Loucy (cell line): ENCODE measurements at regions not wholly inside any gene's neighbourhood (a gene's known extent, or its start where the extent isn't known, plus 50 kb on each side); places are given as distances from the start of the nearest gene placed in this dataset.

Experiments used
- H2AFZ ChIP-seq: fragments of 200-600 bp; sonication (generic); 2 replicates; pipeline ENCODE4 v1.6.0; 2016; ENCODE audit warnings: antibody characterized with exemption, mild to moderate bottlenecking, low read length, moderate library complexity
- H3F3A ChIP-seq: fragments of 200-600 bp; 2 replicates; pipeline ENCODE4 v1.6.0; 2016; ENCODE audit warnings: antibody characterized with exemption, low read depth, mild to moderate bottlenecking
- H3K27me3 ChIP-seq: fragments of 200-600 bp; sonication (generic); 2 replicates; pipeline ENCODE4 v1.6.1; 2014; ENCODE audit warnings: low read length, mild to moderate bottlenecking; ENCODE audit not compliant: insufficient read depth, poor library complexity, severe bottlenecking
- H3K36me3 ChIP-seq: fragments of 200-600 bp; sonication (generic); 2 replicates; pipeline ENCODE4 v1.6.1; 2016; ENCODE audit warnings: low read length; ENCODE audit not compliant: insufficient read depth
- H3K4me1 ChIP-seq: fragments of 200-600 bp; sonication (generic); 2 replicates; pipeline ENCODE4 v1.5.1; 2014; ENCODE audit warnings: low read length, mild to moderate bottlenecking; ENCODE audit not compliant: insufficient read depth, poor library complexity, severe bottlenecking
- H3K4me2 ChIP-seq: fragments of 200-600 bp; sonication (generic); 2 replicates; pipeline ENCODE4 v1.6.0; 2014; ENCODE audit warnings: antibody characterized with exemption, low read length, low read depth, mild to moderate bottlenecking; ENCODE audit not compliant: poor library complexity, severe bottlenecking
- H3K4me3 ChIP-seq: fragments of 200-600 bp; sonication (generic); 2 replicates; pipeline ENCODE4 v1.5.1; 2014; ENCODE audit warnings: low read length, mild to moderate bottlenecking, mixed read lengths; ENCODE audit not compliant: poor library complexity, severe bottlenecking
- H3K79me2 ChIP-seq: fragments of 200-600 bp; sonication (generic); 2 replicates; pipeline ENCODE4 v1.6.1; 2014; ENCODE audit warnings: low read length; ENCODE audit not compliant: insufficient read depth
- H3K9ac ChIP-seq: fragments of 200-600 bp; sonication (generic); 2 replicates; pipeline ENCODE4 v1.6.0; 2014; ENCODE audit warnings: mild to moderate bottlenecking, low read depth, low read length, moderate library complexity; ENCODE audit not compliant: poor library complexity, severe bottlenecking
- H3K9me2 ChIP-seq: fragments of 200-600 bp; sonication (generic); replicated peaks from 2 replicates; pipeline ENCODE4 v1.6.1; 2016; ENCODE audit warnings: low read depth, low read length, mixed read lengths
- H3K9me3 ChIP-seq: fragments of 200-600 bp; sonication (generic); 2 replicates; pipeline ENCODE4 v1.6.1; 2014; ENCODE audit warnings: mild to moderate bottlenecking, antibody characterized with exemption, low read length, low read depth; ENCODE audit not compliant: insufficient read depth
- H4K20me1 ChIP-seq: fragments of 200-600 bp; sonication (generic); 2 replicates; pipeline ENCODE4 v1.6.0; 2014; ENCODE audit warnings: antibody characterized with exemption, low read length, mild to moderate bottlenecking; ENCODE audit not compliant: insufficient read depth, poor library complexity, severe bottlenecking
- EZH2phosphoT487 ChIP-seq: fragments of 200-600 bp; IDR thresholded peaks from 2 replicates; pipeline ENCODE4 v1.6.1; 2018; ENCODE audit warnings: antibody characterized with exemption, mild to moderate bottlenecking, moderate library complexity, borderline replicate concordance
- TF ChIP-seq, protein P1 (sequence below): fragments of 200-600 bp; sonication (generic); conservative IDR thresholded peaks from 2 replicates; pipeline ENCODE4 v1.5.1; 2014; ENCODE audit warnings: mild to moderate bottlenecking, antibody characterized with exemption, low read length

DNA sequence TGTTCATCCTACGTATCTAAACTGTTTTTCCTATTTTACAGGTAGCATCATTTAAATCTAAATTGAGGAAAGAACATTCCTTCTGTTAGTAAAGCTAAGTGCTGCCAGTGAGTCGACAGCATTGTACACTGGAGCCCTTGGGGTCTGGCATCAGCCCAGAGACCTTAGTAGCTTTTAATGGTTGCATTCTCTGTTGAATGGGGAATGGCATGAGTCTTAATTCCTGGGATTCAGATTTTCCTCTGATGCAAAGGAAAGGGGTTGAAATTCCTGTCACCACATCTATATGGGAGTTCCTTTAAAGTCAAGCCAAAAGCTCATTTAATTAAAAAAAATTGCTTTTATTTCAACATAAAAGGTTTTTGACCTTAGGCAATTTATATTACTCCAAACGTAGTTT lies 148.4 kb upstream of the GBE1 start:
- Histone ChIP-seq H3K9ac (no peak overlapping the region), H3K4me1 (no peaks in the 10 kb centered on the region), H2AFZ (0 out of 2 replicates have a peak overlapping the region, but pooled peaks have one; percentile 78), H3K27me3 (no peaks in the 10 kb centered on the region), H3K9me2 (no peaks in the 10 kb centered on the region), H4K20me1 (no peaks in the 10 kb centered on the region), H3K4me3 (no peak overlapping the region), H3K9me3 (0 out of 2 replicates have a peak, but pooled peaks cover 2% of the 10 kb centered on the region), H3F3A (no peaks in the 10 kb centered on the region), H3K4me2 (no peak overlapping the region), H3K36me3 (no peaks in the 10 kb centered on the region), H3K79me2 (no peaks in the 10 kb centered on the region)
- TF ChIP-seq, protein P1, sequence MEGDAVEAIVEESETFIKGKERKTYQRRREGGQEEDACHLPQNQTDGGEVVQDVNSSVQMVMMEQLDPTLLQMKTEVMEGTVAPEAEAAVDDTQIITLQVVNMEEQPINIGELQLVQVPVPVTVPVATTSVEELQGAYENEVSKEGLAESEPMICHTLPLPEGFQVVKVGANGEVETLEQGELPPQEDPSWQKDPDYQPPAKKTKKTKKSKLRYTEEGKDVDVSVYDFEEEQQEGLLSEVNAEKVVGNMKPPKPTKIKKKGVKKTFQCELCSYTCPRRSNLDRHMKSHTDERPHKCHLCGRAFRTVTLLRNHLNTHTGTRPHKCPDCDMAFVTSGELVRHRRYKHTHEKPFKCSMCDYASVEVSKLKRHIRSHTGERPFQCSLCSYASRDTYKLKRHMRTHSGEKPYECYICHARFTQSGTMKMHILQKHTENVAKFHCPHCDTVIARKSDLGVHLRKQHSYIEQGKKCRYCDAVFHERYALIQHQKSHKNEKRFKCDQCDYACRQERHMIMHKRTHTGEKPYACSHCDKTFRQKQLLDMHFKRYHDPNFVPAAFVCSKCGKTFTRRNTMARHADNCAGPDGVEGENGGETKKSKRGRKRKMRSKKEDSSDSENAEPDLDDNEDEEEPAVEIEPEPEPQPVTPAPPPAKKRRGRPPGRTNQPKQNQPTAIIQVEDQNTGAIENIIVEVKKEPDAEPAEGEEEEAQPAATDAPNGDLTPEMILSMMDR, result no peak
- no peak for TF ChIP-seq EZH2phosphoT487

DNA sequence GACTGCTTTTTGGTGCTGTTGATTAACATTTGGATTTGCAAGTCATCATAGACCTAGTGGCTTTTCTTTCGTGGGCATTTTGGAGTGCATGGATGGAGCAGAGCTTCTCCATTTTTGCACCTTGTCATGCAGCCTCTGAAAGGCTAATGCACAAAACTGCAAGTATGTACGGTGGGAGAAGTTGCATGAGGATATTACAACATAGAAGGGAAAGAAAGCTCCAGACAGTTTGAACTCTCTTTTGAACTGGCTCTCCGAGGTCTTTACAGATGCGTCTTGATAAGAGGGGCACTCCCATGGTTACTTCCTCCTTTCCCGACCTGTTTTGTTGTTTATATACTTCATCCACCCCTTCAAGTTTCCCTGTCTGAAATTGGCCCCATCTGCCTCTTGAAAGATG lies 147.1 kb upstream of the GBE1 start:
- no peaks in the 10 kb centered on the region for H3K9me2 ChIP-seq
- no peak overlapping the region for H3K4me3 ChIP-seq
- H3K9ac ChIP-seq, result no peak overlapping the region
- H3K9me3 ChIP-seq, result 0 out of 2 replicates have a peak, but pooled peaks cover 2% of the 10 kb centered on the region
- H3K27me3 ChIP-seq, result no peaks in the 10 kb centered on the region
- H3K4me1 ChIP-seq, result no peaks in the 10 kb centered on the region
- H2AFZ ChIP-seq, result no peak overlapping the region
- TF ChIP-seq EZH2phosphoT487, result no peak
- TF ChIP-seq, protein P1, result no peak
- no peaks in the 10 kb centered on the region for H3K79me2 ChIP-seq
- H3K4me2 ChIP-seq, result no peak overlapping the region
- H3F3A ChIP-seq, result no peaks in the 10 kb centered on the region
- no peaks in the 10 kb centered on the region for H3K36me3 ChIP-seq
- H4K20me1 ChIP-seq, result no peaks in the 10 kb centered on the region

DNA sequence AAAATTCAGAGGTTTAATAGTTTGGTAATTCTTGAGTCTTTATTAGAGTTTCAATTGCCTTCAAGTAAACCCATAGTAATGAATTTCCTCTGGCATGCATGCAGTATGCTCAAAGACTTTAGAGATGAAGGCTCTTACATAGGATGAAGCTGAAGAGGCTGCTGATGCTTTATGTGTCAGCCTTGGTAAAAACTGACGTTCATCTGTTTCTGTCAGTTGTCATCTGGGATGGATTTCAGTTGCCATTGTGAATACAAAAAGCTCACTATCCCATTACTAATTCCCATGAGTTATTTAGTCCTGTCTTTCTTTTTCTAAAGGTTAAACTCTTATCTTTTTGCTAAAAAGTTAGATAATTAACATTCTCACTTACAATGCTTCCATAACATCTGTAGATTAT lies 136.9 kb upstream of the GBE1 start:
- Histone ChIP-seq H3F3A (no peaks in the 10 kb centered on the region), H3K9me3 (no peaks in the 10 kb centered on the region)

More for the DNA sequence above, 136.9 kb upstream of the GBE1 start:
- H3K4me1 ChIP-seq, result no peaks in the 10 kb centered on the region
- no peak overlapping the region for H3K4me2 ChIP-seq
- no peak overlapping the region for H3K4me3 ChIP-seq
- TF ChIP-seq, protein P1, result no peak
- no peak for TF ChIP-seq EZH2phosphoT487
- no peak overlapping the region for H2AFZ ChIP-seq
- H3K27me3 ChIP-seq, result no peaks in the 10 kb centered on the region
- H4K20me1 ChIP-seq, result no peaks in the 10 kb centered on the region
- H3K9ac ChIP-seq, result no peak overlapping the region
- no peaks in the 10 kb centered on the region for H3K36me3 ChIP-seq
- no peaks in the 10 kb centered on the region for H3K9me2 ChIP-seq
- H3K79me2 ChIP-seq, result no peaks in the 10 kb centered on the region
